ENCODE measurements at regions not wholly inside any gene's neighbourhood (a gene's known extent, or its start where the extent isn't known, plus 50 kb on each side); places are given as distances from the start of the nearest gene placed in this dataset.
"Not testable (repeated sequence)": the region's sequence is repeated elsewhere in the genome, so short reads cannot be mapped to it uniquely, and the experiment has no call there.

DNA sequence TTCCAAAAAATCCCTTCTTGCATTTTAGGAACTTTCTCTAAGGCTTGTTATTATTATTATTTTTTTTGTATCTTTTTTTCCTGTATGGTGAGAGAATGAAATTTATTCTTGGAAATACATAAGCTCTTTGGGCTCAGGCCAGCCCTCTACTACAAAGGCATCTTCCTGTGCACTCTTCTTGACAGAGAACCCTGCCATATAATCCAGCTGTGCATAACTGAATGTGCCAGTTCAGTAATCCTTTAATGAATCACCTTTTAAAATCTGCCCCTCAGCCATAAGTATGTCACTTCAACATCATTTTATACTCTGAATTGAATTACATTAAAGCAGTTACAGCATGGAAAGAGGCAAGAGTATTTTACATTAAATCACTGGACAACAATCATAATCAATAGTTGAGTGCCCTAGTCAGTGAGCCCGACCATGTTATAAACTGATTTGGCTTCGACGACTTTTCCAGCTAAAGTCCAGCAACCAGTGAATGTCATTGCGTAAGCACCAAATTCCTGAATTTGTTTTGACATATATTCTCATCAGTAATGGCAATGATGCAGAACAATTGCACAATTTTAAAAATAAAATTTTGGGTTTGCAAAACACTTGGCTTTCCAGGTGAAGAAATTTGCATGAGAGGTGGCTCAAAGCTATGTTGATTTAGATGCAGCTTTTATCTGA lies 59.2 kb upstream of the KCNK2 start:
- ATAC-seq: no peak
- TF ChIP-seq, protein P1, sequence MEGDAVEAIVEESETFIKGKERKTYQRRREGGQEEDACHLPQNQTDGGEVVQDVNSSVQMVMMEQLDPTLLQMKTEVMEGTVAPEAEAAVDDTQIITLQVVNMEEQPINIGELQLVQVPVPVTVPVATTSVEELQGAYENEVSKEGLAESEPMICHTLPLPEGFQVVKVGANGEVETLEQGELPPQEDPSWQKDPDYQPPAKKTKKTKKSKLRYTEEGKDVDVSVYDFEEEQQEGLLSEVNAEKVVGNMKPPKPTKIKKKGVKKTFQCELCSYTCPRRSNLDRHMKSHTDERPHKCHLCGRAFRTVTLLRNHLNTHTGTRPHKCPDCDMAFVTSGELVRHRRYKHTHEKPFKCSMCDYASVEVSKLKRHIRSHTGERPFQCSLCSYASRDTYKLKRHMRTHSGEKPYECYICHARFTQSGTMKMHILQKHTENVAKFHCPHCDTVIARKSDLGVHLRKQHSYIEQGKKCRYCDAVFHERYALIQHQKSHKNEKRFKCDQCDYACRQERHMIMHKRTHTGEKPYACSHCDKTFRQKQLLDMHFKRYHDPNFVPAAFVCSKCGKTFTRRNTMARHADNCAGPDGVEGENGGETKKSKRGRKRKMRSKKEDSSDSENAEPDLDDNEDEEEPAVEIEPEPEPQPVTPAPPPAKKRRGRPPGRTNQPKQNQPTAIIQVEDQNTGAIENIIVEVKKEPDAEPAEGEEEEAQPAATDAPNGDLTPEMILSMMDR (IDR thresholded peaks at IDR 0.05): no peak
- Mint-ChIP-seq H3K27me3 (no peaks in the 10 kb centered on the region), H3K36me3 (ENCODE audit: low read depth) (no peaks in the 10 kb centered on the region), H3K27ac (no peak overlapping the region), H3K9me3 (no peaks in the 10 kb centered on the region), H3K4me3 (no peak overlapping the region), H3K4me1 (ENCODE audit: low read depth) (no peaks in the 10 kb centered on the region)
- DNase-seq: no peak
- POLR2A ChIA-PET: no interaction called here
- intact Hi-C loops (cut with micrococcal nuclease): no loop called here
- CTCF ChIA-PET: no interaction called here

DNA sequence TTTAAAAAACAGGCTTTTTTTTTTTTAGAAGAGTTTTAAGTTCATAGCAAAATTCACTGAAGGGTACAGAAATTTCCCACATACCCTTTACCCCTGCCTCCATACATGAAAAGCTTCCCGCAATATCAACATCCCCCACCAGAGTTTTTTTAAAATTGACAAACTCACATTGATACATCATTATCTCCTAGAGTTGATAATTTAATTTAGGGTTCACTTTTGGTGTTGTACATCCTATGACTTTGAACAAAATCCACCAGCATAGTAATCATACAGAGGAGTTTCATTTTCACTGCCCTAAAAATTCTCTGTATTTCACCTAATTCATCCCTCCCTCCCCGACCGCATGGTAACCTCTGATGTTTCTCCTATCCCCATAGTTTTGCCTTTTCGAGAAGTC lies 53.6 kb upstream of the KCNK2 start:
- Mint-ChIP-seq H3K27me3 (no peaks in the 10 kb centered on the region), H3K27ac (no peak overlapping the region), H3K36me3 (ENCODE audit: low read depth) (no peaks in the 10 kb centered on the region), H3K4me3 (no peak overlapping the region), H3K4me1 (ENCODE audit: low read depth) (no peaks in the 10 kb centered on the region), H3K9me3 (no peaks in the 10 kb centered on the region)
- ATAC-seq: no peak
- no peak for DNase-seq
- intact Hi-C loops (cut with micrococcal nuclease): no loop called here
- TF ChIP-seq, protein P1 (IDR thresholded peaks at IDR 0.05): no peak
- POLR2A ChIA-PET: no interaction called here
- CTCF ChIA-PET: no interaction called here

DNA sequence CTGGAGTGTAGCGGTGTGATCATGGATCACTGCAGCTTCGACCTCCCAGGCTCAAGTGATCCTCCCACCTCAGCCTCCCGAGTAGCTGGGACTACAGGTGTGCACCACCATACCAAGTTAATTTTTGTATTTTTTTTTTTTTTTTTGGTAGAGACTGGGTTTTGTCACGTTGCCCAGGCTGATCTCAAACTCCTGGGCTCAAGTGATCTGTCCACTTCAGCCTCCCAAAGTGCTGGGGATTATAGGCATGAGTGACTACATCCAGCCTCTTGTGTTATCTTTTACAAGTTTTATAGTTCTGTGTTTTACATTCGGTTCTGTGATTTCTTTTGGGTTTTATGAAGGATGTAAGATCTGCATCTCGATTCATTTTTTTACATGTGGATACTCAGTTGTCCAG lies 52.0 kb upstream of the KCNK2 start:
- H3K36me3 Mint-ChIP-seq (ENCODE audit: low read depth); ATAC-seq; intact Hi-C loops (cut with micrococcal nuclease): not testable (repeated sequence)

GRCh38 chr1:215031392-215031791 lies 51.1 kb upstream of the KCNK2 start:
- H3K4me1 Mint-ChIP-seq (ENCODE audit: low read depth): no peaks in the 10 kb centered on the region
- ChIA-PET CTCF (no interaction called here), POLR2A (no interaction called here)
- H3K4me3 Mint-ChIP-seq: no peak overlapping the region
- no peak for DNase-seq
- intact Hi-C loops (cut with micrococcal nuclease): no loop called here
- ATAC-seq: no peak
- peaks cover 5% of the 10 kb centered on the region for H3K27me3 Mint-ChIP-seq
- no peaks in the 10 kb centered on the region for H3K36me3 Mint-ChIP-seq (ENCODE audit: low read depth)
- TF ChIP-seq, protein P1 (IDR thresholded peaks at IDR 0.05): no peak
- no peaks in the 10 kb centered on the region for H3K9me3 Mint-ChIP-seq
- H3K27ac Mint-ChIP-seq: no peak overlapping the region

More for the DNA sequence above, 52.0 kb upstream of the KCNK2 start:
- H3K4me3 Mint-ChIP-seq; H3K27ac Mint-ChIP-seq; H3K27me3 Mint-ChIP-seq; H3K9me3 Mint-ChIP-seq; CTCF ChIA-PET; POLR2A ChIA-PET; DNase-seq; H3K4me1 Mint-ChIP-seq (ENCODE audit: low read depth): not testable (repeated sequence)
